IPS-18c (cell line): ENCODE measurements at regions not wholly inside any gene's neighbourhood (a gene's known extent, or its start where the extent isn't known, plus 50 kb on each side); places are given as distances from the start of the nearest gene placed in this dataset.

Experiments
- H3K4me3 ChIP-seq: 2 replicates; pipeline ENCODE4 v1.7.0; 2013; ENCODE audit warnings: low read depth, mild to moderate bottlenecking, low read length, moderate library complexity; ENCODE audit not compliant: insufficient read depth
- H3K9me3 ChIP-seq: one replicate; pipeline ENCODE4 v1.6.1; 2013; ENCODE audit warnings: mild to moderate bottlenecking, low read length, moderate library complexity; ENCODE audit not compliant: control insufficient read depth, insufficient read depth

DNA sequence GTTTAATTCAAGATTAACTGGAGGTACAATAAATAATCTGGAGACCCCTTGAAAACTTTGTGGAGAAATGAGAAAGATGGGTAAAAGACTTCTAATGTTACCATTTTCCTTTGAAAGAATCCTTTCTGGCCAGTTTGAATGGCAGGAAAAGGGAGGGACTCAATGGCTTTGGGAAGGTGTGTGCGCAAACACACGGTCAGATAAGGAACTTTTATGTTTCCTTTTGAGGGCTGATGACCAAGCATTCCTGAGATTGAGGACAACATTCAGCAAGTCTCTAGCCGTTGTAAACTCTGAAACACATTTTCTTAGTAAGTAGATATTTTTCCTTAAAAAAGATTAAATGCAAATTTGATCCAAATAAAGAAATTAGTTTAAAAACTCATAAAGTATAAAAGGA lies 909.7 kb upstream of the TENM4 start:
- no peaks in the 10 kb centered on the region for H3K9me3 ChIP-seq
- no peak overlapping the region for H3K4me3 ChIP-seq

GRCh38 chr11:80349997-80350396 lies 909.2 kb upstream of the TENM4 start:
- H3K4me3 ChIP-seq, result no peak overlapping the region
- no peaks in the 10 kb centered on the region for H3K9me3 ChIP-seq

GRCh38 chr11:80346353-80347059 lies 905.7 kb upstream of the TENM4 start:
- Histone ChIP-seq H3K4me3 (no peak overlapping the region), H3K9me3 (no peaks in the 10 kb centered on the region)

DNA sequence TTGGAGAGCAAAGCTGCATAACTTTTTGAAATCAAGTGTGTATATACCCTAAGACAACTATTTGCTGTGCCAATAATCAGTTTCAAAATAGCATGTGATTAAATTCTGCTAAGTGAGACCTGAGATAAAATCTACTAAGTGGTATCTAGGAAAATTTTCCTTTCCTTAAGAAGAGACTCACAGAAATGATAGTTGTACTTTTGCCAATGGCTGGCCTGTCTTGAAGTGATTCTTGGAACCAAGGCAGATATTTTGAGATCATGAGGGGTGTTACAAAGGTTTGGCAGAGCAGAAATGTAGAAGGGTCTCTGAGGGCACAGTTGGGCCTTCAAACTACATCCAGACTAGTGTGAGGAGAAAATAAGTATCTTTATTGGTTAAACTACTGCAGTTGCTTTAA lies 902.6 kb upstream of the TENM4 start:
- H3K4me3 ChIP-seq, result no peak overlapping the region

GRCh38 chr11:80338231-80338630 lies 897.4 kb upstream of the TENM4 start:
- peaks cover 6% of the 10 kb centered on the region for H3K9me3 ChIP-seq
- H3K4me3 ChIP-seq, result no peak overlapping the region

More for the DNA sequence above, 902.6 kb upstream of the TENM4 start:
- peaks cover 6% of the 10 kb centered on the region for H3K9me3 ChIP-seq

DNA sequence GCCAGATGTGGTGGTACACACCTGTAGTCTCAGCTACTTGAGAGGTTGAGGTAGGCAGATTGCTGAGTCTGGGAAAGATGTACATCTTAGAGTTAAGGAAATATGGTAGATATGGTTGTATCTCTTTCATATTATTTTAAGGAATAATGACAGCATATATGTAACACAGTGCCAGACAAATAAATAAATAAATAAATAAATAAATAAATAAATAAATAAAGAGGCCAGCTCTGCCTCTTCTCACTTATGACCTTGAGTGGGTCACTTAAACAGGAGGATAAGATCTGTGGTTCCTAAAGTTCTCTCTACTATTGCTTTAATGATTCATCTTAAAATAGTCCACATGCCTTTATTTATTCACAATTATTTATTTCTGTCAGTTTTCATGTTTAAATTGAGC lies 890.9 kb upstream of the TENM4 start:
- Histone ChIP-seq H3K9me3 (no peaks in the 10 kb centered on the region), H3K4me3 (no peak overlapping the region)

DNA sequence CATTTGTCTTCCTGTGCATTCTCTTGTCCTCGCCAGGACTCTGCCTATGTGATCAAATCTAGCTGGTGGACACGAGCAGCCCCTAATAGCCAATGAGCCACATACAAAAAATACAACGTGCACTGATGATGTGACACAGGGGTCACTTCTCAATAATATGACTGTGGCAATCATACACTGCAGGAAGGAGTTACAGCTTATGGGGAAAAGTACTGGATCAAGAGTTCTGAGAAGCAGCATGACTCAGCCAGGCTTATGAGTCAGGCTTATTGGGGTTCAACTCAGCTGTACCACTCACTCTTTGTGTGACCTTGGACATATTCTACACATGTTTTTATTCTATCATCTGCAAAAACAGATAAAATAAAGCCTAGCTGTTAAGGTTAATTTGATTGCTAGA lies 889.4 kb upstream of the TENM4 start:
- H3K9me3 ChIP-seq, result no peaks in the 10 kb centered on the region

GRCh38 chr11:80328774-80329173 lies 887.9 kb upstream of the TENM4 start:
- H3K9me3 ChIP-seq, result no peaks in the 10 kb centered on the region
- no peak overlapping the region for H3K4me3 ChIP-seq

More for the DNA sequence above, 889.4 kb upstream of the TENM4 start:
- H3K4me3 ChIP-seq, result no peak overlapping the region

DNA sequence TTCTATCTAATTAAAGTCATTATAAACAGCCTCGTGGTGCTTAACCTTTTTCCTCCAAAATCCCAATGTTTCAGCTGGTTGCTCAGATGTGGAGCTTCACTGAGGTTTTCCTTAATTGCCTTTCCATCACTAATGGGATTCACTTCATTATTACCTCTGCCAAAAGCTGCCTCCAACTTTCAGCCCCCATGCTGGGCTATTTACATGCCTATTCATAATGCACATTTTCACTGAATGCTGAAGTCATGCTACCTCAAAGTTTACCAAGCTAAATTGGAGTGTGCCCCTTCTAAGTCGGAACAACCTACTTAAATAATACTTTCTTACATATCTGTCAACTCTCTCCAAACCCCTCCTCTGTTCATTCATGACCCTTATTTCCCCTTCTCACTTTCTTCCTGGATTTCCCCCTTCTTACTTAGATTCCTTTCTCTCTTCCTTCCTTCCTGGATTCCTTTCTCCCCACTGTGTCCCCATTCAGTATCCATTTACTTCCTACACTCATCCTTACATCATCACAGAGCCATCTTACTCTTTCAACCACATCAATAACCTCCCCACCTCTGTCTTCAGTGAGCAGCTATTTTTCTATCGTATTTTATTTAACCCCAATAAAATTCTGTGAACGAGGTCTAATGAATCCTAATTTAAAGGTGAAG lies 887.3 kb upstream of the TENM4 start:
- H3K4me3 ChIP-seq, result no peak overlapping the region

GRCh38 chr11:80321786-80322185 lies 881.0 kb upstream of the TENM4 start:
- Histone ChIP-seq H3K4me3 (no peak overlapping the region), H3K9me3 (no peaks in the 10 kb centered on the region)

More for the DNA sequence above, 887.3 kb upstream of the TENM4 start:
- no peaks in the 10 kb centered on the region for H3K9me3 ChIP-seq

GRCh38 chr11:80320765-80321164 lies 879.9 kb upstream of the TENM4 start:
- Histone ChIP-seq H3K4me3 (no peak overlapping the region), H3K9me3 (no peaks in the 10 kb centered on the region)

- Histone ChIP-seq H3K9me3 (no peaks in the 10 kb centered on the region), H3K4me3 (no peak overlapping the region)
Measured at GRCh38 chr11:80320226-80320625, 879.4 kb upstream of the TENM4 start.

DNA sequence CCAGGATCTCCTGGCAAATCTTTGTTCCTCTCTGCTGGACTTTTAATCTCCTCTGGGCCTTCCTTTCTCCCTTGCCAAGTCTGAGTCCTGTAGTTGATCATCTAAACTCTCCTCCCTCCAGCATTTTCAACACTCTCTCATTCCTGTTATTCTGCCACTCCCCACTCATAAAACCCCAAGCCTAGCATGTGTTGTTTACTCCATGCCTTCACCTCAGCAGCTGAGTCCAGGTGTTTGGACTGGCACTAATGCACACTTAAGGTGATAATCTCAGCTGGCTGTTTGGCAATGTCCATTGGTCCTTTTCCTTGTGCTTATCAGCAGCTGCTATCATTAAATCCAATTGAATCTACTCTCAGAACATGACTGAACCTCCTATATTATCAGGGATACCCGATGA lies 876.8 kb upstream of the TENM4 start:
- no peaks in the 10 kb centered on the region for H3K9me3 ChIP-seq
- H3K4me3 ChIP-seq, result no peak overlapping the region

- no peaks in the 10 kb centered on the region for H3K9me3 ChIP-seq
- no peak overlapping the region for H3K4me3 ChIP-seq
Measured at GRCh38 chr11:80315200-80315599, 874.4 kb upstream of the TENM4 start.

- Histone ChIP-seq H3K4me3 (no peak overlapping the region), H3K9me3 (no peaks in the 10 kb centered on the region)
Measured at GRCh38 chr11:80309301-80309700, 868.5 kb upstream of the TENM4 start.

DNA sequence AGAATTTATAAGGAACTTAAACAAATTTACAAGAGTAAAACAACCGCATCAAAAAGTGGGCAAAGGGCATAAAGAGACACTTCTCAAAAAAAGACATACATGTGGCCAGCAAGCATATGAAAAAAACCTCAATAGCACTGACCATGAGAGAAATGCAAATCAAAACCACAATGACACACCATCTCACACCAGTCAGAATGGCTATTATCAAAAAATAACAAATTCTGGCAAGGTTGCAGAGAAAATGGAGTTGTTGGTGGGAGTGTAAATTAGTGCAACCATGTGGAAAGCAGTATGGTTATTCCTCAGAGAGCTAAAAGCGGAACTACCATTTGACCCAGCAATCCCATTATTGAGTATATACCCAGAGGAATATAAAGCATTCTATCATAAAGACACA lies 866.8 kb upstream of the TENM4 start:
- H3K9me3 ChIP-seq, result peaks cover 8% of the 10 kb centered on the region
- H3K4me3 ChIP-seq, result no peak overlapping the region

GRCh38 chr11:80297858-80298632 lies 857.2 kb upstream of the TENM4 start:
- Histone ChIP-seq H3K9me3 (no peaks in the 10 kb centered on the region), H3K4me3 (no peak overlapping the region)

DNA sequence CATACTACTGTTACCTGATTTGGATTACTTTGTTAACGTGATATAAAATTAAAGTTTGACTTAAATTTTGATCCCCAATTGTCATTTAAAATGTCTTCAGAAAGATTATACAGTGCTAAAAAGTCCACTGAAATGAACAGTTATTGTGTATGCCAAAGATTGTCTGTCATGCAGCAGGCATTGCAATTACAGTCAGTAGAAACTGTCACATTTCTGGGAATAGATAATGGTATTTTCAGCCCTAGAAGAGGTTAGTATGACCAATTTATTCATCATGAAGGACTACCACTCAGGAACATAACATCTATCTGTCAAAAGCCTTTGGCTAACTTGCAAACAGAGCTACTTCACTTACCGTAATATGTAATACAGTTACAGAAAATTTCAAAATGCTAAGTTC lies 852.5 kb upstream of the TENM4 start:
- H3K4me3 ChIP-seq, result no peak overlapping the region
- H3K9me3 ChIP-seq, result no peaks in the 10 kb centered on the region
